HG02763 (cell line): ENCODE measurements at regions not wholly inside any gene's neighbourhood (a gene's known extent, or its start where the extent isn't known, plus 50 kb on each side); places are given as distances from the start of the nearest gene placed in this dataset.
"Not testable (repeated sequence)": the region's sequence is repeated elsewhere in the genome, so short reads cannot be mapped to it uniquely, and the experiment has no call there.

Experiments
- ATAC-seq: cut with Tn5 transposase; IDR thresholded peaks from one replicate; pipeline ENCODE4 v1.9.1; 2021; ENCODE audit warnings: mild to moderate bottlenecking, moderate library complexity; ENCODE audit not compliant: unreplicated experiment

- ATAC-seq = not testable (repeated sequence)
Measured at GRCh38 chr1:144516172-144516571, 54.7 kb upstream of the NBPF15 start.

GRCh38 chr1:144516906-144517305 lies 55.4 kb upstream of the NBPF15 start:
- ATAC-seq = not testable (repeated sequence)

- ATAC-seq = not testable (repeated sequence)
Measured at GRCh38 chr1:144518439-144518838, 57.0 kb upstream of the NBPF15 start.

- not testable (repeated sequence) for ATAC-seq
Measured at GRCh38 chr1:144519528-144520189, 58.2 kb upstream of the NBPF15 start.

- peak; percentile 61 for ATAC-seq
Measured at GRCh38 chr1:144523661-144524407, 62.4 kb upstream of the NBPF15 start.

- ATAC-seq = not testable (repeated sequence)
Measured at GRCh38 chr1:144532156-144532607, 60.5 kb upstream of the PPIAL4F start.

GRCh38 chr1:144533480-144533879 lies 59.2 kb upstream of the PPIAL4F start:
- ATAC-seq = not testable (repeated sequence)

GRCh38 chr1:144534286-144534685 lies 58.4 kb upstream of the PPIAL4F start:
- not testable (repeated sequence) for ATAC-seq

- ATAC-seq = not testable (repeated sequence)
Measured at GRCh38 chr1:144536677-144537076, 56.0 kb upstream of the PPIAL4F start.

GRCh38 chr1:144537234-144537633 lies 55.5 kb upstream of the PPIAL4F start:
- not testable (repeated sequence) for ATAC-seq

GRCh38 chr1:144538736-144539135 lies 54.0 kb upstream of the PPIAL4F start:
- not testable (repeated sequence) for ATAC-seq

GRCh38 chr1:144539191-144539960 lies 53.3 kb upstream of the PPIAL4F start:
- not testable (repeated sequence) for ATAC-seq
